Sciatic nerve (tissue), 2 donors: ENCODE measurements at regions not wholly inside any gene's neighbourhood (a gene's known extent, or its start where the extent isn't known, plus 50 kb on each side); places are given as distances from the start of the nearest gene placed in this dataset.
"Not testable (repeated sequence)": the region's sequence is repeated elsewhere in the genome, so short reads cannot be mapped to it uniquely, and the experiment has no call there.

Experiments
- ATAC-seq: fragments of 200-7000 bp; cut with Tn5 transposase; one replicate; pipeline ENCODE4 v1.9.1; 2020; ENCODE audit warnings: mild to moderate bottlenecking, moderate library complexity
- DNase-seq: peaks from one replicate; pipeline ENCODE4 v3.0.0-alpha.2; 2020; ENCODE audit warnings: low spot score
- intact Hi-C: fragments of 100-400 bp; cut with DNase I; formaldehyde crosslinking; loops from one replicate; pipeline ENCODE4 v1.14.2; 2022
- donor health status: DM: no; HTN: no; CAD: no.
- donor health status: DM: no; HTN: no; CAD: no.

DNA sequence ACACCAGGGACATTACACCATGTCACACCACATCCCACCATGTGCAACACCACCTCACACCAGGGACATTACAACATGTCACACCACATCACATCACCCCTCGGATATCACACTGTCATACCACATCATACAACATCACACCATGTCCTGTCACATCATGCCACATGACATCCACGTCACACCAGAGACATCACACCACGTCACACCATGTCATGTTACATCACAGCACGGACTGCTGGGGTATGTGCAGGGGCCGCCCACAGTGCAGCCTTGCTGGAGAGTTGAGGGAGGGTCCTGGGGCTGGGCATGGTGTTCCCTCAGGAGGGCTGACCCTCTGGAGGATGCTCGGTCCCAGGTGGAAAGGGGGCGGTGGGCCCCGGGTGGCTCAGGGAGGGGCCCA, 91.4 kb downstream of the TMEM121 start:
- not testable (repeated sequence) for ATAC-seq

DNA sequence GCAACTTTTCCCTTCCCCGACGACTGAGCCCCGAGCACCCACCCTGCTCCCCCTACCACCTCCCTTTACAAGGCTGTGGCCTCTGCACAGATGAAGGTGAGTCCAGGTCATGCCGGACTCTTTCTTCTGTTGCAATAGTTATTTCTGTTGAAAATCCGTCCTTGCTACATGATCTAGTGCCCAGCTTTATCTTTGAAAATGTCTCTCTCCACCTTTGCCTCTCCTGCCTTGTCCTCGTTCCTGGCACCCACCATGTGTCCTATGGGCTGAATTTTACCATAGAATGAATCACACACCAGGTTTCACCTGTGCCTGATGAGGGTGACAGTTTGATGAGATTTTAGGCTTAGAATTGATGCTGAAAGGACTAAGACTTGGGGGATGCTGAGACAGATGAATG, 92.9 kb downstream of the TMEM121 start:
- ATAC-seq, intact Hi-C loops, DNase-seq: not testable (repeated sequence)

More for the DNA sequence above, 91.4 kb downstream of the TMEM121 start:
- intact Hi-C loops, DNase-seq: not testable (repeated sequence)

DNA sequence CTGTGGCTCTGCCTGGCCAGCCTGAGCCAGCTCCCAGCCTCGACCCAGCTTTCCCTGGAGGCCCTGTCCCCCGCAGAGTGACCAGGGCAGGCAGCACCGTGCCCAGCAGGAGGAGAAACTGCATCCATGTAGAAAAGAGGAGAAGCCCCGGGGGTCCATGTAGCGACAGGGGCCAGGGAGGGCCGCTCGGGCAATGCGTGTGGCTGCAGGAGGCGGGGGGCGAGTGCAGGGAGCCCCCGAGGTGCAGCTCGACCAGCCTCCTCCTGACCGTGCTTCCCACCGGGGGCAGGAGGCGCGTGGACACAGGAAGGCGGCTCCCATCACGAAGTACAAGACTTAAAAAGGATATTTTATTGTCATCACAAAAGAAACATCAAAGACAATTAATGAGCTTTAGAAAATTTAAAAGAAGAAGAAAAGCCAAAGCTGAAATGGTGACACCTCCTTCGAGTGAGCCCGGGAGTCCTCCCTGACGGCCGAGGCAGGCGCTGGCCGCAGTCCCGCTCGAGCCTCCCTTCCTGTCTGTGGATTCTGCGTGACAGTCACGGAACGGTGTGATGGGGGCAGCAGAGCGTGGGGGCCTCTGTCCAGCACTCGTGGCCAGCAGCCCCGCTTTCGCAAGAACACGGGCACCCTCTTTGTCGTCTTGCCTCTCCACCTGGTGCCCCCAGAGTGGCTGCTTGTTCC, 93.9 kb downstream of the TMEM121 start:
- DNase-seq: peak; percentile 32
- ATAC-seq, intact Hi-C loops: not testable (repeated sequence)

DNA sequence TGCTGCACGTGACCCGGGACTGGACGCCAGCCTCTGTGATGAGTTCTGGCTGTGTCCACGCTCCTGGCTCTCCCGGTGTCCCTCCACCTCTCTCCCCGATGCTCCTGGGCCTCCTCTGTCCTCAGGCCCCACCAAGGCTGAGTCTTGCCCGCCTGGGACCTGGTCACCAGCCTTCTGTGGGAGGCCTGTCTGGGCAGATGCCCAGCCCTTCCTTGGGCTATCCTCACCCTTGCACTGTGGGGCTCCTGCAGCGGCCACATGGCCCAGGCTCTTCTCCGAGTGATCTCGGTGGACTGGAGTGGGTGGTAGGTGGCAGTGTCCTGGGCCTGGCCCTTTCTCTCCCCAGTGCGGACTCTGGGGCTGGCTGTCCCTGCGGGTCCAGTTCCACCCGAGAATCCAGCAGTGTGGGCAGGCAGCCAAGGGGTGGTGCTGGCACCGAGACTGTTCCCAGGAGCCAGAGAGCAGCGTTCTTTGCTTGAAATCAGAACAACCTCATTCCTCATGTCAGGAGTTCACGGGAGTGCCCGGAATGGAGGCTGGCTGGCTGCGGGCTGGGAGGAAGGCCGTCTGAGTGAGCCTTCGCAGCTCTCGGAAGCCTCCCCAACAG, 94.6 kb downstream of the TMEM121 start:
- ATAC-seq, intact Hi-C loops: not testable (repeated sequence)
- DNase-seq: peak; percentile 33

DNA sequence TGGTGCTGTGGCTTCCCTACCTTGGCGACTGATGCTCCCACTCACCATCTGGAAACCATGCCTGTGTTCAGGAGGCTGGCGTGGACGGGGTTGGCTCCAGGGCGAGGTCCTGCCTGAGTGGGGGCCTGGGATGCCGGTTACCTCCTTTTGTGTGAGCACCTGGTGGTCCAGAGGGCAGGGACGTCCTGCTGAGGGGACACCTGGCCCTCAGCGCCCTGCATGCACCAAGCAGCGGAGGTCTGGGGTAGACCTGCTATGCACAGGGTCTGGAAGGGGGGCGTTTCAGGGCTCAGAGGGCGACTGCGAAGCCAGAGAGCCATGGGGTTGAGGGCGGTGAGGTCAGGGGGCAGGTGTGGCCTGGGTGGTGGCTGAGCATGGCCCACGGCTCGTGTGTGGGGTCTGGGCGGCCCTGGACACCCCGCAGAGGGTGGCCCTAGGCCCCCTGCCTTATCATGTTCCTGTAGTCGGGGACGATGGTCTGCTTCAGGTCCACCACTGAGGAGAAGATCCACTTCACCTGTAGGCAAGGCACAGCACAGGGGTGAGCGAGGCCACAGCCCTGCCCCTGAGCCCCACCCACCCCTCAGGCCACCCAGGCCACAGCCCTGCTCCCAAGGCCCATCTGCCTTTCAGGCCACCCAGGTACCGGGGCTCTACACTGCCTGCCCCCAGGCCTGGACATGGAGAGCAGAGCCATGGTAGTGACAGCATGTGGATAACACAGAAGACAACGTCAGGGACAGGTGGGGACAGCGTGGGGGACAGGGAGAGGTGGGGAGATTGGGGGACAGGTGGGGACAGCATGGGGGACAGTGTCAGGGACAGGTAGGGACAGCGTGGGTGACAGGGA, 95.3 kb downstream of the TMEM121 start:
- DNase-seq, intact Hi-C loops, ATAC-seq: not testable (repeated sequence)

DNA sequence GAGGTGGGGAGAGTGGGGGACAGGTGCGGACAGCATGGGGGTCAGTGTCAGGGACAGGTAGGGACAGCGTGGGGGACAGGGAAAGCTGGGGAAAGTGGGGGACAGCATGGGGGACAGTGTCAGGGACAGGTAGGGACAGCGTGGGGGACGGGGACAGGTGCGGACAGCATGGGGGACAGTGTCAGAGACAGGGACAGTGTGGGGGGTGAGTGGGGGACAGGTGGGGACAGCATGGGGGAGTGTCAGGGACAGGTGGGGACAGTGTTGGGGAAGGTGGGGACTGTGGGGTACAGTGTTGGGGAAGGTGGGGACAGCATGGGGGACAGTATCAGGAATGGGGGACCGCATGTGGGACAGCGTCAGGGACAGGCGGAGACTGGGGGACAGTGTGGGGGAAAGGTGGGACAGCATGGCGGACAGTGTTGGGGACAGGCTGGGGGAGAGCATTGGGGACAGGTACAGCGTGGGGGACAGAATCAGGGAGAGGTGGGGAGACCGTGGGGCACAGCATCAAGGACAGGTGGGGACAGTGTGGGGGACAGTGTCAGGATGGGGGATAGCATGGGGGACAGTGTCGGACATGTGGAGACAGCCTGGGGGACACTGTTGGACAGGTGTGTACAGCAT, 96.1 kb downstream of the TMEM121 start:
- DNase-seq (no peak), ATAC-seq (no peak)
- intact Hi-C loops: no loop called here

DNA sequence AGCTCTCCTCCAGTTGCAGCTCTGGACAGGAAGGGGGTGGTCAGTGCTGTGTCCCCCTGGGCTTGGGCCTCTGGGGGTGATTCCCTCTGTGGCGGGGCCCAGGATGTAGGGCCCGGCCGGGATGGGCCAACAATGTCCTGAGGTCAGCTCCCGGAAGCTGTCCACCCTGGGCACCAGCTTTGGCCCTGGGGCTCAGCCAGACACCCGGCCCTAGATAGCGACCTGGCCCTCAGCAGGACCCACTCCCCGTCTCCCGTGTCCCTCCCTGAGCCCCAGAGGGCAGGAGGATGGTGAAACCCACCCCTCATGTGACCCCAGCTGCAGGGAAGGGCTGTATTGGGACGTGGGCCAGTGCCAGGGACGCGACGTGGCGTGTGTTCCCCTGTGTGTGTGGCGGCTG, 96.8 kb downstream of the TMEM121 start:
- intact Hi-C loops, ATAC-seq, DNase-seq: not testable (repeated sequence)

DNA sequence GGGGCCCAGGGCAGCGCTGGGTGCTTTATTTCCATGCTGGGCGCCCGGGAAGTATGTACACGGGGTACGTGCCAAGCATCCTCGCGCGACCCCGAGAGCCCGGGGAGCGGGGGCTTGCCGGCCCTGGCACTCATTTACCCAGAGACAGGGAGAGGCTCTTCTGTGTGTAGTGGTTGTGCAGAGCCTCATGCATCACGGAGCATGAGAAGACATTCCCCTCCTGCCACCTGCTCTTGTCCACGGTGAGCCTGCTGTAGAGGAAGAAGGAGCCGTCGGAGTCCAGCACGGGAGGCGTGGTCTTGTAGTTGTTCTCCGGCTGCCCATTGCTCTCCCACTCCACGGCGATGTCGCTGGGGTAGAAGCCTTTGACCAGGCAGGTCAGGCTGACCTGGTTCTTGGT, 98.0 kb downstream of the TMEM121 start:
- intact Hi-C loops, DNase-seq, ATAC-seq: not testable (repeated sequence)

DNA sequence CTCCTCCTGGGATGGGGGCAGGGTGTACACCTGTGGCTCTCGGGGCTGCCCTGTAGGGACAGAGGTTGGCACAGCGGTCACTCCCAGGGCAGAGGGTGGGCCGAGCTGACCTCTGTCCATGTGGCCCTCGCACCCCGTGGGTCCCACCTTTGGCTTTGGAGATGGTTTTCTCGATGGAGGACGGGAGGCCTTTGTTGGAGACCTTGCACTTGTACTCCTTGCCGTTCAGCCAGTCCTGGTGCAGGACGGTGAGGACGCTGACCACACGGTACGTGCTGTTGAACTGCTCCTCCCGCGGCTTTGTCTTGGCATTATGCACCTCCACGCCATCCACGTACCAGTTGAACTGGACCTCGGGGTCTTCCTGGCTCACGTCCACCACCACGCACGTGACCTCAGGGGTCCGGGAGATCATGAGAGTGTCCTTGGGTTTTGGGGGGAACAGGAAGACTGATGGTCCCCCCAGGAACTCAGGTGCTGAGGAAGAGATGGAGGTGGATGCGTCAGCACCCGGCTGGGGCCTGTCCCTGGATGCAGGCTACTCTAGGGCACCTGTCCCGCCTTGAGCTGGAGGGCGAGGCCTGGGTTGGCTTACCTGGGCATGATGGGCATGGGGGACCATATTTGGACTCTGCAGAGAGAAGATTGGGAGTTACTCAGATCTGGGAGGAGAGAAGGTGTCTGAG, 98.5 kb downstream of the TMEM121 start:
- ATAC-seq, intact Hi-C loops, DNase-seq: not testable (repeated sequence)

DNA sequence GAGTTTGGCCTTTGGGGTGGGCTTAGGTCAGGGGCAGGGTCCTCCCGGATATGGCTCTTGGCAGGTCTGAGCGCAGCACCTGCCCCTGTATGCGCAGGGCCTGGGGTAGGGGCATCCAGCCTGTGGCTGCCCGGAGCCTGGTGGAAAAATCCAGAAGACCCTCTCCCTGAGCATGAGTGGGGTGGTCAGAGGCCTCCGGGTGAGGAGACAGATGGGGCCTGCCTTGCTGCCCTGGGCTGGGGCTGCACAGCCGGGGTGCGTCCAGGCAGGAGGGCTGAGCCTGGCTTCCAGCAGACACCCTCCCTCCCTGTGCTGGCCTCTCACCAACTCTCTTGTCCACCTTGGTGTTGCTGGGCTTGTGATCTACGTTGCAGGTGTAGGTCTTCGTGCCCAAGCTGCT, 99.1 kb downstream of the TMEM121 start:
- DNase-seq, intact Hi-C loops, ATAC-seq: not testable (repeated sequence)

DNA sequence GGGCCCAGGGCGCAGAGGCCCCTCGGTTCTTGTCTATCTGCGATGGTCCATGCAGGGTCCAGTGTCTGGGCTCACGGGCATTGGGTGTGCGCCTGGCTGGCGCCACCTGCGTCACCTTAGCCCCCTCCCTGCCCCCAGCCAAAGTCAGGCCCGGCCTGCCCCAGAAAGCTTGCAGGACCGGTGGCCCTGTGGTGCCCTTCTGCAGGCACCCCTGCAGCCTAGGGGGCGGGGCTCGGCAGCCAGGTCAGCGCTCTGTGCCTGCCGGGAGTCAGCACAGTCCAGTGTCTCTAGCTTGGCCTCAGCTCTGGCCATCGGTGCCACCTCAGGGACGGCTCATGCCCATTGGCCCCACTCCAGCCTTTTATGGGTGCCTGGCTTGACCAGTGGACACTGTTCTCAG, 99.7 kb downstream of the TMEM121 start:
- intact Hi-C loops, DNase-seq, ATAC-seq: not testable (repeated sequence)

DNA sequence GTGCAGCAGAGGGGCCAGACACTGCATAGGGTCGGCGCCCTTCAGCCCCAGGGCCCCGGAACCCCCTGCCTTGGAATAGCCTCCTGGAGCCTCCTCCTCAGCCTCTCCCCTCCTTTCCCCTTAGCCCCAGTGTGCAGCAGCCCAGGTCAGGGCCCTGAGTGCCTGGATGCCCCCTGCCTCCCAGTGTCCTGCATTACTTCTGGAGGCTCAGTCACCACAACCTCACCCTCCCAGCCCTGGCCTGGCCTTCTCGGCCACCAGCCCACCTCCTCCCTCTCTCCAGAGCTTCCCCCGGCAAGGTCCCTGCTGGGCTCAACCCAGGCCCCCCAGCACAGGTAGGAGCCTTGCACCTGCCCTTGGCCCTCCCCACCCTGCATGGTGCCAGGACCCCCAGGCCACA, 100.3 kb downstream of the TMEM121 start:
- DNase-seq, intact Hi-C loops, ATAC-seq: not testable (repeated sequence)

DNA sequence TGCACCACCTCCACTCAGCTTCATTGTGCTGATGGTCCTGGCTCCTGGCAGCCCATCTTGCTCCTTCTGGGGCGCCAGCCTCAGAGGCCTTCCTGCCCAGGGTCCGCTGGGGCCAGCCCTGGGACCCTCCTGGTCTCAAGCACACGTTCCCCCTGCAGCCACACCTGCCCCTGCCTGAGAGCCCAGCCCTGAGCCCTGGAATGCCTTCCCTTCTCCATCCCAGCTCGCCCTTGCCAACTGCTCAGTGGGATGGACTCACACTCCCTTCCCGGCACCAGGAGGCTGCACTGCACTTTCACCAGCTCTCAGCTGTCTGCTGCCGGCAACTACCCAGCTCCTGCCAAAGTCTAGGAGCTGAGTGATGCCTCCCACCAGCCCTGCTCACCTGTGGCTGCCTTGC, 100.9 kb downstream of the TMEM121 start:
- DNase-seq, ATAC-seq, intact Hi-C loops: not testable (repeated sequence)

DNA sequence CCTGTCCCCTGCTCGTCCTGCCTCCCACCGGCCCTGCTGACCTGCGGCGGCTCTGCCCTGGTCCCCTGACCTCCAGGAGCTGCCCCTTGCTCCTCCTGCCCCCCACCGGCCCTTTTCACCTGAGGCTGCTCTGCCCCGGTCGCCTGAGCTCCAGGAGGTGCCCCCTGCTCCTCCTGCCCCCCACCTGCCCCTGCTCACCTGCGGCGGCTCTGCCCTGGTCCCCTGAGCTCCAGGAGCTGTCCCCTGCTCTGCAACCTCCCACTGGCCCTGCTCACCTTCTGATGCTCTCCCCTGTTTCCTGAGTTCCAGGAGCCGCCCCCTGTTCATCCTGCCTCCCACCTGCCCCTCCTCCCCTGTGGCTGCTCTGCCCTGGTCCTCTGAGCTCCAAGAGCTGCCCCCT, 101.3 kb downstream of the TMEM121 start:
- ATAC-seq (no peak), DNase-seq (no peak)
- intact Hi-C loops: no loop called here

DNA sequence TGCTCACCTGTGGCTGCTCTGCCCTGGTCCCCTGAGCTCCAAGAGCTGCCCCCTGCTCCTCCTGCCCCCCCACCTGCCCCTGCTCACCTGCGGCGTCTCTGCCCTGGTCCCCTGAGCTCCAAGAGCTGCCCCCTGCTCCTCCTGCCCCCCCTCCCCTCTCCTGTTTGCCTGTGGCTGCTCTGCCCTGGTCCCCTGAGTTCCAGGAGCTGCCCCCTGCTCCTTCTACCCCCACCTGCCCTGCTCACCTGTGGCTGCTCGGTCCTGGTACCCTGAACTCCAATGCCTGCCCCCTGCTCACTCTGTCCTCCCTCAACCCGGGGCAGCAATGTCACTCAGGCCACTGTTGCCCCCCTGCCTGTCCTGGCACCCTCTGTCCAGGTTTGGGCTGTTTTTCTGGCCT, 101.7 kb downstream of the TMEM121 start:
- intact Hi-C loops, ATAC-seq, DNase-seq: not testable (repeated sequence)

DNA sequence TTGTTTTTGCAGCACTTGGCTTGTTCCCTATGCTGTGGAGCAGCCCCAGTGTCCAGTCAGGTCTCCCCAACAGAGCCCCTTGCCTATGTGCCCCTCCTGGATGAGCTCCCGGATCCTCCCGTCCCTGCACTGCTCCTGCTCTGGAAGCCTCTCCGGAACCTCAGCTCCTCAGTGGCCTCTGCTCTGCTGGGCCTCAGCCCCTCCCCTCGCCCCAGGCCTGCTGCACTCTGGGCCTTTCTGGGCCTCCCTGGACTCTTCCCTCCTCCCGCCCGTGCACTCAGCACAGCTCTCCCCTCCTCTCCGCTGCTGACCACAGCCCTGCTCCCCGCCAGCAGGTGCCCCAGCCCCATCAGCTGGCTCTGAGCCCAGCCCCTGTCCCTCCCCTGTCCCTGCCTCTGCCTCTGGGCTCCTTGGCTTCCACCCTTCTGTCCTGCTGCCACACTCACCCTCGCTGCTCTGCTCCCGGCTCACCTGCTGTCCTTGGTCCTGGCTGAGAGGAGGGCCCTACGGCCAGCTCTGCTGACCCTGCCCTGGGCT, 102.2 kb downstream of the TMEM121 start:
- ATAC-seq, DNase-seq, intact Hi-C loops: not testable (repeated sequence)

DNA sequence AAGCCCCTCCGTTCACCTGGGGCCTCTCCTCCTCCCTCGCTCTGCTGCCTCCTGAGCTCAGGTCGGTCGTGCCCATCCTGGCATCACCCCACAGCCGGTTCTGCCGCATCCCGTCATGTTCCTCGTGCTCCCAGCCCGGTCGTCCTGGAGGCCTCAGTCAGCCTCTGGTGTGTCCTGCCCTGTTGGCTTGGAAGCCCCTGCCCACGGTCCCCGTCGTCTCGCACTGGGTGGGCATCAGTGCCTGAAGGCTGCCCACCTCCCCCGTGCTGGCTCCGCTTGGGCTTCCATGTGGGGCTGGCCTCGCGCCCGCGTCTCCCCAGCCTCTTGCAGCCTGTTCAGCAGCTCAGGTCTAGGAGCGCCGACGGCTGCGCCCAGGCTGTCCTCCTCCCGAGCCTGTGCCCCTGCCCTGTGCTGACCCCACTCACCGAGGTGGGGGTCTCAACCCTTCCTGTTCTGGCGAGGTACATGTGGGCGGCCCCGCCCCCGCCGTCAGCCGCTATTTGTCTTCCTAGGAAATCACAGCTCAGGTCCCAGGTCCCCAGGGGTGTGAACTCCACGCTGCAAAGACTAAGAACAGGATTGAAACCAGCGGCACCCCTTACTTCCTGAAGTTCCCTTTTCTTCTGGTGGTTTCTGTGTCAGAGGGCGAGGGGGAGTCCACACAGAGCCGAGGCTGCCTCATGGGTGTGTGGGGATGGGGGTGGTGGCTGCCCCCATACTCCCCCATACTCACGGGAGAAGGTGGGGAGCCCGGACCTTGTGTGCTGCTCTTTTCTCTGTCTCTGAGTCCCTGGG, 102.9 kb downstream of the TMEM121 start:
- ATAC-seq, intact Hi-C loops, DNase-seq: not testable (repeated sequence)

DNA sequence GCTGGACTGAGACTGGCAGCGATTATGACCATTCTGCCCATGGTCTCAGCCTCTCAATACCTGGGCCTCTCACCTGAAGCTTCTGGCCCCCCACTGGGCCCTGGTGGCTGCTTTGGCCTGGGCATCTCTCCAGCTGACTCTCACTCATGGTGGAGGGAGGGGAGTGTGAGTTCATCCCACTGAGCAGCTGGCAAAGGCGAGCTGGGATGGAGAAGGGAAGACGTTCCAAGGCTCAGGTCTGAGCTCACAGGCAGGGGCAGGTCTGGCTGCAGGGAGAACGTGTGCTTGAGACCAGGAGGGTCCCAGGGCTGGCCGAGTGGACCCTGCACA, 103.5 kb downstream of the TMEM121 start:
- no peak for ATAC-seq
- DNase-seq: no peak
- intact Hi-C loops: no loop called here
